8988T (cell line): ENCODE measurements at regions not wholly inside any gene's neighbourhood (a gene's known extent, or its start where the extent isn't known, plus 50 kb on each side); places are given as distances from the start of the nearest gene placed in this dataset.
A peak's percentile ranks its signal among the peaks of the same experiment; 100 is the strongest.

ENCODE experiments used
- DNase-seq: peaks from one replicate; pipeline ENCODE4 v3.0.0; 2011

DNA sequence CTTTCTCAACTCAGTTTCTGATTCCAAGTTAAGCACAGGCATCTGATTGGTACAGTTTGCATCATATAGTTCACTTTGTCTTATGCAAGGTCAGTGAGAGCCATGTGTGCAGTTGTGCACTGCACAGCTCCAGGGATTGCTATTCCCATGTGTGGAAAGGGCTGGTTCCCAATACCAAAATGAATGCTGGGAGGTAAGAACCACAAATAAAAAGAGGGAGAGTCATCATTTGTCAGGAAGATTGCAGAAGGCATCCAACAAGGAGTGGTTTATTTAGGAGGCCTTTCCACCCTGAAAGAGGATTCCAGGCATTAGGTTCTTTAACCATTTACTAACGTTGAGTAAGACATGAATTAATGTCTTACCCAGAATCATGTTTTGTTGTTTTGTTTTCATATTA, 141.2 kb upstream of the ST6GAL2 start:
- no peak for DNase-seq

DNA sequence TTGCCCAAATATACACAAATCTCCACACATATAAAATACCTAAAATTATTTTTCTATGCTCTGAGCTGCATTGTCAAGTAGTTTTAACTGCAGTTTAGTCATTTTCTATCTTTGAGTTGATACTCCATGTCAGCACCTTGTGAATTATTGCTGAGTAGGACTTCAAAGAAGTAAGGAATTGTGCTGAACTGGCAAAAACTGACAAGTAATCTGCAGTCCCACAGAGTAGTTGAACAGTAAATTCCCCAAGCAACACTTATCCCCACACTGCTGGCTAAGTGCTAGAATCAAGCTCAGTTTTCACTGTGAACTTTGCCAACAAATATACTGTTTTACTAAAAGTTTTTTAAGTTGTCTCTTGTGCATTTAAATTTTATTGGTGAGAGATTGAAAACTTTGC, 141.8 kb upstream of the ST6GAL2 start:
- DNase-seq, result no peak

DNA sequence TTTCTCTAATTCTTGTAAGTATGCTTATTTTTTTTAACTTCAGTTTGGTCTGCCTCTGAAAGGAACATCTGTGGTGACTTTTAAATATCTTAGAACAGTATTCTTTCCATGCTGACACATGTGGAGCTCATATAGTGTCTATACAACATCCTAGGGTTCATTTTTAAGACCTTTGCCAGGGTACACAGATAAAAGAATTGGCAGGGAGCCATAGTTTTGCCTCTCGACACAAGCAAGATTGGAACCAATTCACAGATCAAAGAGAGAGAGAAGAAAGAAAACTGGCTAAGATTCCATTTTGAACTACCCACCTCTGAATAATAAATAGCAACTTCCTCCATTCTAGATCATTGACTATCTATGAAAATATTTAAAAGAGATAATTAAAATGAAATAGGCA, 142.7 kb upstream of the ST6GAL2 start:
- DNase-seq, result no peak

DNA sequence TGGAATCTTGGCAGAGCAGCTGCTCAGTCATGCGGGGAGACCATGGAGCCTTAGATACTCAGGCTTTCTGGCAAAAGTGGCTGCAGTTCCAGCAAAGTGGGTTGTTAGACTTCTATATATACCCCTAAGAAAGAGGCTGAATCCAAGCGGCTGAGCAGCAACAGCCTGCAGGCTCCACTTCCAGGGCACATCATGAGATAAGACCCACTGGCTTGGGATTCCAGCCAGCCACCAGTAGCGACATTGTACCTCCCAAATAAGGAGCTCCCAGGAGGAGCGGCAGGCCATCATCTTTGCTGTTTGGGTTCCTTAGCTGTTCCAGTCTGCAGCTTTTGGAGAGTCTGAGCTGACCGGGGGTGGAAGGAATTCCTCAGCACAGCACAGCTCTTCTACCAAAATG, 150.3 kb upstream of the ST6GAL2 start:
- no peak for DNase-seq

DNA sequence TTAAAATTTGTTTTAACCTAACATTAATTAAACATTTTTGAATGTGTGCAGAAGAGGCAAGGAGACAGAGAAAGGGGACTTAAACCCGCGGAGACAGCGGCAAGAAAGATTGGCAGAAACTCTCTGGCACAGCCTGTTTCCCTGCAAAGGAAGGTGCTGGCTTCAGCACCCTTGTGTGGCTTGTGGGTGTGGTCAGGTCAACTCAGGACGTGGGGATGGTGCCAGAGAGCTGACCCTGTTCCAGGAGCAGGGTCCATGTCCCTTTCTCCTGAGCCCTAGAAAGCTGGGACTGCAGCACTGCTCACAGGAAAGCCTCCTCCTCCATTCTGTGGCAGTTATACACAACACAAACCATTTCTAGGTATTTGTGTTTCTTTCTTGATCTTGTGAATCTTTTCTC, 176.2 kb upstream of the ST6GAL2 start:
- DNase-seq, result no peak

DNA sequence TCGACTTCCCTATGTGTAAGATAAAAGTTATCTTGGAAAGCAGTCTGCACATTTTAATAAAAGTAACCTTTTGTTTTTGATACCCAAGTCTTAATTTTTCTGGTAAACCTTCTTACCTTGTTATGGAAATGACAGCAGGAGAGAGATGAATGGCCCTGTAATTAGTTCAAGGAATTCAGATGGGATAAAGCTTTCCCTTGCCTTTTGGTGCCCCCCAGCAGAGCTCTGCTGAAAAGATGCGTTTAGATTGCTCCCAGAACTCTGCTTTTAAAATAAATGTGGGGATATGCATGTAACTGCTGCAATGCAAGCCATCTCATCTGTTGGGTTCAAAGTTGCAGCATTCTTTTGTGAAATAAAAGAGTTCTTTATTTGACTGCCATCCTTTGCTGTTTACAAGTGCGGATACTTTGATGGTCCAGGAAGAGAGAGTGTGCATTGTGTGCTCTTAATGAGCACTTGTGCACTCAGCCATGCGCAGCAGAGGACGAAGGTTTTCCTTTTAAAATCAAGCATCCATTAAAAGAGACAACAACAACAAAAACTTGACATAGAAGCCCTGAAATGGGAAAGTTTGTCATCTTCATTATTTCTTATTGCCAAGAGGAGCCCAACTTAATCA, 176.7 kb upstream of the ST6GAL2 start:
- no peak for DNase-seq

DNA sequence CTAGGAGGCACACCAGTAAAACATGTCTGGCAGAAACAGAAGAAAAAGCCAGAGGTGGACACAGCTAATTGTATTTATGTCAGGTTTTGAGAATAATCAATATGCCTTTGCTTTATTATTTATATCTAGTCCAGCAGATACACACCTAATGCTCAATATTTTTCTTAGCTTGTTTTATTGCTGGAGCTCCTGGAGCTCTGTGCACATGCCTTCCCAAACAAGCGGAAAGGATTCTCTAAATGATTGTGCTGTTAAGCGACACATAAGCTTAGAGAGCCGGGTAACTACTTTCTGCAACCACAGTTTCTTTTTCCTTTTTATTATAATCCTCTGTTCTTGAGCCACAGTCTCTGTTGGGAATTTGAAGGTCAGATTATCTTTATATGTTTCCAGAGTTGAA, 177.3 kb upstream of the ST6GAL2 start:
- no peak for DNase-seq

DNA sequence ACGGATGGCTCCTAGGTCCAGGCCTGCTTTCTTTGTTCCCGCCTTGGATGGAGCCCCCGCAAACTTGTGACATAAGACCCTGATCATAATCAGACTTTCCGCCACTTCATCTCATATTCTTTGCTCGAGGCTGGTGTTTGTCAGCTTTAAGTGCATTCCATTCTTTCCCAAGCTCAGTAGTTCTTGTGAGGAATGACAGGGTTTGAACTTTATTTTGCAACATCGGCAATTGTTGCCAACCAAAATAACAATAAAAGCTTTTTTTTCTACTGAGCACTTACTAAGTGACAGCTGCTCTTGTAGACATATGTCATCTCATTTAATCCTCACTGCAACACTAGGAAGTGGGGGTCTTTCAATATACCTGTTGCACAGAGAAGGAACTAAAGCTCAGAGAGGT, 178.8 kb upstream of the ST6GAL2 start:
- no peak for DNase-seq

DNA sequence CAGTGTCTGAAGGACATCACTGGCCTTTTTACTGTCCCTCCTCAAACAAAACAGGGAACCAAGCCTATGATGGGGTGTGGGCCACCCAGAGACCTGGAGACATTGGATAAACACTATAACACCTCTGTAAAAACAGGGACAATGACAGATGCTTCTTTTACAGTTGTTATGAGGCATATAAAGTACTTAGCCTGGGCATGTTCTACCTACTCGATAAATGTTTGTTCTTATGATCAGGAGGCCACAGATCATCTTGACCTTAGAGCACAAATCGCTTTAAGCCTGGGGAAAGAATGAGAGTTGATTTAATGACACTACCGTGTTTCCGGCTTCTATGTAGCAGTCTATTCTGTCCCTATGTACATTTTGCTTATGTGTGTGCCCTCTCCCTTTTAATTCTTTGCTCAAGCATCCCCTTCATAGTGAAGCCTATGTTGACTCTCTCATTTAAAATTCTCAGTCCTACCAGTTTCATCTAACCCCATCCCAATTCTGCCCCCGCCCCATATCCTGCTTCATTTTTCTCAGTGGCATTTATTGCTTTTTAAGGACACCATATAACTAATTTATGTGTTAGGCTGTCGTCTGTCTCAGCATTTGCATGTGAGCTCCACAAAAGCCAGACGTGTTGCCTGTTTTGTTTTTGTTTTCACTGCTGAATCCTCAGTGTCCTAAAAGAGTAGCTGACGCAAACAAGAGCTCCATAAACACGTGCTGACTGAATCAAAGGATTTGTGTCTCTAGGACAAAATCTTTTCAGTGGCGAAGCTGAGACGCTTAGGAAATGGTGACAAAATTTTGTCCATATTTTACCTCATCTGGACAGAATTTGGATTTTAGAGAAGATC, 182.3 kb upstream of the ST6GAL2 start:
- DNase-seq, result no peak

DNA sequence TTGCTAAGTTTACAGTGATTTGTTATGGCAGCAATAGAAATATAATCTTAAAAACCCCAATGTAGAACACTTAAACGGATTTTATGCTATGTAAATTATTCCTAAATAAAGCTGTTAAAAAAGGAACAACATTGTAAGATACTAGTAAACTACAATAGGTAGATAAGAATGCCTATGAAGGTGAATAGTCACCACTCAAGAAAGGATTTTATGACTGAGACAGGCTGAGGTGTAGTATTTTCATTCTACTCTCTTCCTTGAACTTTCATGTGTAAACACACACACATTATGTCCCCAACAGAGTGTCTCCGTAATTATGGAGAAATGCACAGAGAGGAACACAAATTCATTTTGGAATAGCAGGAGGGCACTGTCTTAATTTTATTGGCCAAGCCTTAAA, 183.9 kb upstream of the ST6GAL2 start:
- no peak for DNase-seq

DNA sequence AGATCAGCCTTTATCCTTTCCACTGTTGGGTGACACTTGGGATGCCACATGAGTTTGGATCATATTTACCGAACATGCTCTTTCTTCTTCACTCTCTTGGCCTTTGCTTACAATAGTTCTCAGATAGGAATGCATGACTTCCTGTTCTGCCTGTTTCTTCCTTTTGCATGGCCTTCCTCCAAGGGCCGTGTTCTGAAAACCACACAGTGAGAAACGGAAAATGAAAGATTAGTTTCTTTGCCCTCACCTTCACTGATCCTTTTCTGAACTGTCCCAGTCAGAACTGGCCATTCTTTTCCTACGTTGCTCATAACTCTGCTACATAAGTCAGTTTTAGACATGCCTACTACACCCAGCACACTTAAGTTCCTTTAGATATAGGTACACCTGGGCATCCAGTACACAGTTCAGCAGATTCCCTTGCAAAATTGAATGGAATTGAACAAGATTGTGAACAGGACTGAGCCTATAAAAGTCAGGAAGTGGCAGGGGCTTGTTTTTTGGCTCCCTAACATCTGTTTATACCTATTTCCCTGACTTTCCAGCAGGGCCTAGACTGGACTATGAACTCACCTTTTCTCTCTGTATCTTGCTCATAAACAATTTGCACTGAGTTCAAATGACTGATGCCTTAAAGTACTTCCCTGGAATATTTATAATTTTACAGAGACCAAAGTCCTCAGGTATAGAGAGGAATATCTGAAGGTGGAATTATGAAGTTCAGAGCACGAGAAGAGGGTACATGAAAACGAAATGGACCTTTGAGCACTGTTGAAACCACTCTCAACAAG, 186.4 kb upstream of the ST6GAL2 start:
- DNase-seq, result no peak

DNA sequence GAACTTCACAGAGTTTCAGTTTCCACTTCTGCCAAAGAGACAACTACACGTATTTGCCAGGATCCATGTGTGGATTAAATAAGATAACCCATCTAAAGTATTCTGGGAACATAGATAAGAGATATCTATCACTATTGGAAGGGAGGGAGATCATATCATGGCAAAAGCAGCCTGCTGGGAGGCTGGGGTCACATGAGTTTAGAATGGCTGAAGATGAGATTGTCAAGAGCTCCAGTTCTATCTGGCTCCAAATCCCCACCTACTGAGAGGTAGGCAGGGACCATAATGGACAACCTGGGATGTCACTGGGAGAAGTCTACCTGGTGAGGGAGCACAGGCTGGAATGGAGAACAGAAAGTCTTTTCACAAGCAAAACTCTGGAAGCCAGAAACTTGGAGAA, 192.6 kb upstream of the ST6GAL2 start:
- DNase-seq, result no peak

DNA sequence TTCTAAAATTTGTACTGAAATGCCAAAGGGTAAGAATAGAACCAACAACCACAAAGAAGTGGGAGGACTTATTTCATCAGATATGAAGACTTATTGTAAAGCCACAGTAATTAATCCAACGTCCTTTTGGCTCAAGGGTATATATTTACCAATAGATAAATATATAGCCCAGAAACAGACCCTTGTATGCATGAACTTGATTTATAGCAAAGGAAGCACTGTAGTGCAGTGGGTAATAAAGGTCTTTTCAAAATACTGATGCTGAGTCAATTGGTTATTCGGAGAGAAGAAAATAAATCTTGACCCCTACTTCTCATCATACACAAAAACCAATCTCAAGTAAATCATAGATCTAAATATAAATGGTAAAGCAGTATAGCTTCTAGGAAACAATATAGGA, 200.5 kb upstream of the ST6GAL2 start:
- DNase-seq, result no peak

DNA sequence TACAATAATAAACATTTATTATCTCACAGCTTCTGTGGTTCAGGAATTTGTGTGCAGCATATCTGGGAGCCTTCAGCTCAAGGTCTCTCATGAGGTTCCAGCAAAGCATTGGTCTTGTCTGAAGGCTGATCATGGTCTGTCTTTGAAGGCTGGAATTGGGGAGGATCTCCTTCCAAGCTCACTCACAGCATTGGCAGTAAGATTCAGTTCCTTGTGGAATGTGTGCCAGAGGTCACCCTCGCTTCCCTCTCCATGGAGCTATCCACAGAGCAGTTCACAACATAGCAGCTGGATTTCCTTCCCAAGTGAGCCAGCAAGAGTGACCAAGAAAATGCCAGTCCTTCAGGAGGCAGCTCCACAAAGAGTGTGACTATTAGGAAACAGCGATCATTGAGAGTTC, 202.2 kb upstream of the ST6GAL2 start:
- no peak for DNase-seq

DNA sequence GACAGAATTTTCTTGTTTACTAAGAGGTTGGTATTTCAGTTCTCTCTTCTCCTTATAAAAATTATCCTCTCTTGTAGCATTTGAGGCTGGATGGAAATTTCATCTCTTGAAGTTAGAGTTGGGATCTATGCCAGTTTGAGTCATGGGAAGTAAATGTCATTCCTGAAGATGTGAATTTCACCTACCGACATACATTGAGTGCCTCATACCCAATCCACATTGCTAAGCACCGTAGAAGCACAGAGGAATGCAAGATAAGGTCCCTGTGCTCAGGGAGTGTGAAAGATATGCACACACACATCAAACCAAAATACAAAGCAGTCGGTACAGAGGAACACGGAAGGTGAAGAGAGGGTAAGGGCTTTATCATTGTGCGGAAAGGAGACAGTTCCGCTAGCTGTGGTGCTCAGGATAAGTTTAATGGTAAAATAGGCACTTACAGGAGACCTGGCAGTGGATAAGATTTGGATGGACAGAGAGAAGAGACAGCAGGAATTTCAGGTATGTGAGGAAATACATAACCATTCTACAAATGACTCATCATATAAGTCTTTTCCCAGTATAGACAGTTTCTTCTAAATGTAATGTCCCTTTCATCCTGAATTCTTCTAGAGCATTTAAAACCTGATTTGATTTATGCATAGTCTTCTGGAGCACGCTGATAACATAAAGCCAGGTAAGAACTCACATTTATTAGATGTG, 205.3 kb upstream of the ST6GAL2 start:
- DNase-seq, result peak; percentile 27

DNA sequence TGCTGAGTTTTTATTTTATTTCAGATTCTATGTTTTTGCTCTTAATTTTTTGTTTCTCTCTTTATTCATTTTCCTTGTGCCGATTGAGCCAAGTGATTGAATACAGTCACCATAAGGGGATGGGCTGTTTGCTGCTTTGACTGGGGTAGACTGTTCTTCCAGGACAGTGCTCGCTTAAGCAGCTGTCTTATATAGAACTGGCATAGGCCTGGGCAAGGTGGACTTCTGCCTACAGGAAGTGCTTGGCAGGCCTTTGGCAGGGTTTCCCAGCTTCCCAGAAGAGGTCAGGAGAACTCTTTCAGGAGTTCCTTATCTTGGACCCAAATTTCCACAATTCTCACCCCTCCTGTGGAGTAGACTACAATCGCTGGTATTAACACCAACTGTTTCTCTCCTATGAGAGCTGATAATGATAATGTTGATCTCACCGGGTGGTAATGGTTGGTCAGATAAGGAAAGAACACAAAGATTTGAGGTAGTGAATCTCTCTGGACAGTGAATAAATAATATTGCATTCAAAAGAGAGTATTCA, 207.5 kb upstream of the ST6GAL2 start:
- DNase-seq, result no peak

DNA sequence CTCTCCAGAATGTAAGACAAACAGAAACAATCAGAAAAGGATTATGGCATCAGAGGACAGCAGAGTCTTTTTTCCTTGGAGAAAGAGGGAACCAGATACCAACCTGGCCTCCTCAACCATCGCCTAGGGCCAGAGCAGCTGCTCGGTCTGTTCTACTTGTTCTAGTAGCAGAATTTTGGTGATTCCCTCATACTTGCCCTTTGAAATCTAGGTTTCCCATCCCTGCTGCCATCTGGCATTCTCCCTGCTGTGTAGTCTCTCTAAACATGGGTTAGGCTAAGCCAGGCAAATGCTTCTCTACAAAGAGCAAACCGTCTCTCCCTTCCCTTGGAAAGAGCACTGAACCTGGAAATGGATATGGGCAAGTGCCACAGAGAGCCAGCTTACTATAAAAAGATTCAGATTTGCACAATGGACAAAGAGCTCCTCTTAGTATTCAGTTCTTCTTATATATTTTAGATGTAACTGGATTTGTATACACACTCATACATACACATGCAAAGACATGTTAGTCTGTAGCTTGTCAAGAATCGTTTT, 208.6 kb upstream of the ST6GAL2 start:
- DNase-seq, result no peak

DNA sequence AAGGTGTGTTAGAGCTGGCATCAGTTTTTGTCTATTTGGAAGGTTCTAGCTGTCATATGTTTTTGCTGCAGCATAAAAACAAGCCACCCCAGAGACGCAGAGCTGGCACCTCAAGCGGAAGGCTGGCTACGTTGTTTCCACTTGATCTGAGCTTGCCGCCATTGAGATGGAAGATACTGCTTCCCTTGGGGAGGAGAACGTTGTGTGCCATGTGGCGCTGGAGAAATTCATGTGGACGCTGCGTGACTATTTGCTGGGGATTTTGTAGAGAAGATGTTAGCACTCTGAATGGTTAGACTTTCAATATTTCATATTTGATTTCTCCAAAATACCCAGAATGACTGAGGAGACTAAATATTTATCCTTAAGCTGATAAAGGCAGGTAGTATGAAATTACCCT, 216.2 kb upstream of the ST6GAL2 start:
- DNase-seq, result no peak

DNA sequence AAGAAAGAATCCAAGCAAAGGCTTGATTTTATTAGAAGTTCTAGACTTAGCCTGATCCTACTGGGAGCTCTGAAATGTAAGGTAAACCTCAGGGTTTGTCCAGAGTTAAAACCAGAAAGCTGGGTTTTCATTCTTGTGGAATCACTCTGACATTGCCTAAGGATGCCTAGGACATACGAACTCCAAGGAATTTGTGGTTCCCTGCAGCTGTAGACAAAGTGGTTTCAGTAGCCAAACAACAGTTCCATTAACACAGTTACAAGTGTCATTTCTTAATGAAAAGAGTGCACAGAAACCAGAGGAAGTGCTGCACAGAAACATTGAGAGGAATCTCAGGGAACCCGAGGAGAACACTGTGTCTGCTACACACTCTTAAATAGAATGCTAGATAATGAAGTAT, 221.4 kb upstream of the ST6GAL2 start:
- DNase-seq, result no peak

DNA sequence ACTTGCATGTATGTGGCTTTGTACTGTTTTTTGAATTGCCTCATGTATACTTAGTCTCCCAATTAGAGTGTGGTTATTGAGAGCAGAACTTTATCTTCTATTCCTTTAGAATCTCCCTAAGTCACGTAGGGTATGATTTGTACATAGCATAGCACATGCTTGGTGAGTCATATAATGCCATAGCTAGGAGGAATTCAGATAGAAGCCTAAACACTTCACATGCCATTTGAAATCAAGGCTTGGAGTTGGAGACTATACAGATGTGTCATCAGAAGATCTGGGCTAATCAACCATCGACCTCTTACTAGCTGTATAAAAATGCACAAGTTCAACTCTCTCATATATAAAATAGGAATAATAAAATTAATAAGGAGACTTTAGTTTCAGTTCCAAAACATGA, 222.6 kb upstream of the ST6GAL2 start:
- no peak for DNase-seq

DNA sequence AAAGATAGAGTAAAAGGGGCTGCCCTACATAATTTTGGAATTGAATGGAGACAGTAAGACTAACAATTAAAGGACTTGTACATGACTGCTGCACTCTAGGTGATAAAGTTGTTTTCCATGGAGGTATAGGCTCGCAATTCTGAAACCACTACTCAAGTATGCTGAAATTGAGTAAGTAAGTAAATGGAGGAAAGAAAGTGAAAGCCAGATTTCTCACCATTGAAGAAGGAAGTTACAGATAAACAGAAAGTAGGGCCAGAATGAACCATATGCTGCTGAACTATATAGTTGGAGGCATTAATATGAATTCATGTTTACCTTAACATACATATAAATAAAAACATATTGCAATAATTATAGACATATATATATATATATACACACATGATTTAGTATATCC, 225.7 kb upstream of the ST6GAL2 start:
- DNase-seq, result no peak

DNA sequence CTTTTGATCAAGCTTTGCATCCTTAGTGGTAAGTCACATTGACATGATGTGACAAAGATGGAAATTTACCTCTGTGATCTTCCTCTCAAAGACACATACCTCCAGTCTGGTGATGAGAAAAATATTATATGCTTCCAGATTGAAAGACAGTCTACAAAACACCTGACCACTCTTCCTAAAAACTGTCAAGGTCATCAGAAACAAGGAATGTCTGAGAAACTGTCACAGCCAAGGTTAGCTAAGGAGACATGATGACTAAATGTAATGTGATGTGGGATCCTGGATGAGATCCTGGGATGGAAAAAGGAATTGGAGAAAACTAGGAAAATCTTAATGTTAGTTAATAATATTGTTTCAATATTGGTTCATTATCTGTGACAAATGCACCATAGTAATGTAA, 226.6 kb upstream of the ST6GAL2 start:
- no peak for DNase-seq

DNA sequence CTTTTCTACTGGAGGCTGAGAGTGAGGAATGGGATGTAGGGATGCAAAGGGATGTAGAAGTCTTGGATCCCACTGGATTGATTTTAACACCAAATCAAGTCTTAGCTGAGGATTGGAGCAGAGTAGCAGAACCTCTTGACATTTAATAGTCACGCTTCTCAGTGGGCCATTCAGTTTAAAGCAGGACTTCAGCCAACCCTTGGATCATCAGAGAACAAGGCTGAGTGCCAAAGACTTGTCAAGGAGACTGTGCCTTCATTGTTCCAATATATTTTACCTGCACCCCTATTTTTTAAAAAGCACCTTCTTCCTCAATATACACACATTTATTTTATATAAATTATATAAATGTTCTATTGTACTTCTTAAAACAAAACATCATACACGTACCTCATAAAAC, 242.4 kb upstream of the ST6GAL2 start:
- DNase-seq, result no peak
